IMR-90 (cell line): ENCODE measurements at regions not wholly inside any gene's neighbourhood (a gene's known extent, or its start where the extent isn't known, plus 50 kb on each side); places are given as distances from the start of the nearest gene placed in this dataset.

Experiments used
- ATAC-seq: fragments of 200-7000 bp; cut with Tn5 transposase; 2 replicates; pipeline ENCODE4 v1.9.1; 2020; ENCODE audit warnings: low read depth, mild to moderate bottlenecking, moderate library complexity
- BruUV-seq: library from RNA; stranded (reverse); fragments of 400-500 nt; replicated peaks from 2 replicates; lab custom pipeline; 2021; lab: Mats Ljungman, UMichigan
- CTCF ChIA-PET: fragments of 300-600 bp; formaldehyde crosslinking; extraction: SDS; loops from one replicate; lab custom pipeline; 2021; ENCODE audit warnings: antibody characterized with exemption; lab: Yijun Ruan, JAX
- POLR2A ChIA-PET: fragments of 300-600 bp; sonication (Branson Sonifier 250); formaldehyde crosslinking; loops from one replicate; lab custom pipeline; 2022; ENCODE audit warnings: antibody characterized with exemption; ENCODE audit not compliant: unreplicated experiment; lab: Charles Lee
- DNase-seq: peaks from one replicate; pipeline ENCODE4 v3.0.0; 2013
- H2AFZ ChIP-seq: replicated peaks from 2 replicates; pipeline ENCODE3; 2013; ENCODE audit warnings: low read length, mild to moderate bottlenecking; ENCODE audit not compliant: poor library complexity
- H2AK5ac ChIP-seq: 2 replicates; pipeline ENCODE4 v1.6.1; 2013; ENCODE audit warnings: low read depth, low read length, inconsistent platforms
- H2AK9ac ChIP-seq: replicated peaks from 2 replicates; pipeline ENCODE3; 2013; ENCODE audit warnings: mild to moderate bottlenecking, low read depth, low read length, moderate library complexity; ENCODE audit not compliant: poor library complexity
- H2BK120ac ChIP-seq: 2 replicates; pipeline ENCODE4 v1.6.1; 2013; ENCODE audit warnings: low read depth, low read length, inconsistent platforms
- H2BK15ac ChIP-seq: 3 replicates; pipeline ENCODE4 v1.6.1; 2013; ENCODE audit warnings: low read depth, low read length, inconsistent platforms
- H2BK20ac ChIP-seq: 2 replicates; pipeline ENCODE4 v1.6.1; 2013; ENCODE audit warnings: low read depth, mild to moderate bottlenecking, inconsistent platforms, low read length, moderate library complexity
- H2BK5ac ChIP-seq: 2 replicates; pipeline ENCODE4 v1.6.1; 2013; ENCODE audit warnings: mild to moderate bottlenecking, low read depth, low read length, inconsistent platforms; ENCODE audit not compliant: poor library complexity, severe bottlenecking
- H3K14ac ChIP-seq: replicated peaks from 2 replicates; pipeline ENCODE4 v1.6.1; 2013; ENCODE audit warnings: low read depth, low read length, inconsistent platforms
- H3K18ac ChIP-seq: 2 replicates; pipeline ENCODE4 v1.6.1; 2013; ENCODE audit warnings: low read depth, low read length, control low read depth
- H3K23ac ChIP-seq: 2 replicates; pipeline ENCODE4 v1.6.1; 2013; ENCODE audit warnings: low read depth, low read length, inconsistent platforms
- H3K27ac ChIP-seq: 2 replicates; pipeline ENCODE4 v1.5.1; 2013; ENCODE audit warnings: mild to moderate bottlenecking, control low read depth, low read length; ENCODE audit not compliant: insufficient read depth
- H3K27me3 ChIP-seq: 2 replicates; pipeline ENCODE4 v1.6.1; 2013; ENCODE audit warnings: low read length; ENCODE audit not compliant: control insufficient read depth, insufficient read depth
- H3K36me3 ChIP-seq: 2 replicates; pipeline ENCODE4 v1.6.1; 2013; ENCODE audit warnings: low read length, mixed read lengths; ENCODE audit not compliant: control insufficient read depth, insufficient read depth
- H3K4ac ChIP-seq: 2 replicates; pipeline ENCODE4 v1.6.1; 2013; ENCODE audit warnings: low read depth, low read length, inconsistent platforms
- H3K4me1 ChIP-seq: 2 replicates; pipeline ENCODE4 v1.6.1; 2013; ENCODE audit warnings: low read length, mixed read lengths; ENCODE audit not compliant: control insufficient read depth, insufficient read depth
- H3K4me2 ChIP-seq: 2 replicates; pipeline ENCODE4 v1.6.1; 2013; ENCODE audit warnings: low read depth, mild to moderate bottlenecking, control low read depth, low read length, moderate library complexity
- H3K4me3 ChIP-seq: 2 replicates; pipeline ENCODE4 v1.5.1; 2013; ENCODE audit warnings: low read depth, mild to moderate bottlenecking, control low read depth, low read length, moderate library complexity; ENCODE audit not compliant: insufficient read depth
- H3K56ac ChIP-seq: 2 replicates; pipeline ENCODE4 v1.6.1; 2013; ENCODE audit warnings: low read length, inconsistent platforms; ENCODE audit not compliant: insufficient read depth; ENCODE audit errors: extremely low read depth
- H3K79me1 ChIP-seq, 2 experiments: 2 replicates each; pipeline ENCODE4 v1.6.1; 2013; ENCODE audit warnings: low read length in 2 of 2, inconsistent platforms in 1 of 2, low read depth in 1 of 2
- H3K9ac ChIP-seq: 2 replicates; pipeline ENCODE4 v1.6.1; 2013; ENCODE audit warnings: low read depth, low read length, control low read depth
- H3K9me1 ChIP-seq: 2 replicates; pipeline ENCODE4 v1.6.1; 2013; ENCODE audit warnings: low read length, inconsistent platforms; ENCODE audit not compliant: insufficient read depth
- H3K9me3 ChIP-seq: 2 replicates; pipeline ENCODE4 v1.6.1; 2013; ENCODE audit warnings: low read length; ENCODE audit not compliant: control insufficient read depth, insufficient read depth
- H4K20me1 ChIP-seq: 2 replicates; pipeline ENCODE4 v1.6.1; 2013; ENCODE audit warnings: low read length, inconsistent platforms; ENCODE audit not compliant: insufficient read depth
- H4K5ac ChIP-seq: 2 replicates; pipeline ENCODE4 v1.6.1; 2013; ENCODE audit warnings: mild to moderate bottlenecking, low read depth, low read length, control low read depth
- H4K8ac ChIP-seq, 2 experiments: 2 replicates each; pipeline ENCODE4 v1.6.1; 2013; ENCODE audit warnings: low read depth in 2 of 2, low read length in 2 of 2, control low read depth in 1 of 2, inconsistent platforms in 1 of 2
- H4K91ac ChIP-seq: 2 replicates; pipeline ENCODE4 v1.6.1; 2013; ENCODE audit warnings: low read depth, low read length, inconsistent platforms; ENCODE audit not compliant: insufficient read depth
- BHLHE40 ChIP-seq: fragments of 150-350 bp; IDR thresholded peaks from 2 replicates; pipeline ENCODE4 v1.6.1; 2016; ENCODE audit warnings: mild to moderate bottlenecking, low read depth, low read length
- CEBPB ChIP-seq: IDR thresholded peaks from 2 replicates; pipeline ENCODE4 v1.6.1; 2012; ENCODE audit warnings: low read depth, low read length, improper control_type of control experiment
- CHD1 ChIP-seq: IDR thresholded peaks from 2 replicates; pipeline ENCODE4 v1.6.1; 2012; ENCODE audit warnings: low read depth, low read length, improper control_type of control experiment
- ELK1 ChIP-seq: fragments of 150-350 bp; IDR thresholded peaks from 2 replicates; pipeline ENCODE4 v1.6.1; 2016; ENCODE audit warnings: low read depth, mild to moderate bottlenecking, low read length, moderate library complexity, borderline replicate concordance
- FOS ChIP-seq: fragments of 150-350 bp; IDR thresholded peaks from 2 replicates; pipeline ENCODE4 v1.6.1; 2016; ENCODE audit warnings: low read depth, low read length
- MAFK ChIP-seq: IDR thresholded peaks from 2 replicates; pipeline ENCODE4 v1.6.1; 2012; ENCODE audit warnings: low read depth, low read length, improper control_type of control experiment
- MAZ ChIP-seq: IDR thresholded peaks from 2 replicates; pipeline ENCODE4 v1.6.1; 2012; ENCODE audit warnings: low read depth, mild to moderate bottlenecking, low read length, improper control_type of control experiment, moderate library complexity, borderline replicate concordance
- MXI1 ChIP-seq: IDR thresholded peaks from 2 replicates; pipeline ENCODE4 v1.6.1; 2012; ENCODE audit warnings: low read depth, mild to moderate bottlenecking, low read length, moderate library complexity, borderline replicate concordance
- NFE2L2 ChIP-seq: fragments of 150-350 bp; IDR thresholded peaks from 2 replicates; pipeline ENCODE4 v1.6.1; 2016; ENCODE audit warnings: low read depth, mild to moderate bottlenecking, low read length
- POLR2A ChIP-seq: IDR thresholded peaks from 2 replicates; pipeline ENCODE4 v1.6.1; 2012; ENCODE audit warnings: mild to moderate bottlenecking, low read depth, low read length
- RAD21 ChIP-seq: IDR thresholded peaks from 2 replicates; pipeline ENCODE4 v1.6.1; 2012; ENCODE audit warnings: low read length, improper control_type of control experiment
- RCOR1 ChIP-seq: IDR thresholded peaks from 2 replicates; pipeline ENCODE4 v1.6.1; 2012; ENCODE audit warnings: mild to moderate bottlenecking, low read length, improper control_type of control experiment; ENCODE audit not compliant: insufficient replicate concordance
- RFX5 ChIP-seq: IDR thresholded peaks from 2 replicates; pipeline ENCODE4 v1.8.0; 2012; ENCODE audit warnings: low read depth, mild to moderate bottlenecking, low read length, moderate library complexity
- SMC3 ChIP-seq: fragments of 150-350 bp; IDR thresholded peaks from 2 replicates; pipeline ENCODE4 v1.6.1; 2016; ENCODE audit warnings: low read depth, mild to moderate bottlenecking, antibody characterized with exemption, low read length, moderate library complexity
- USF2 ChIP-seq: fragments of 150-350 bp; IDR thresholded peaks from 2 replicates; pipeline ENCODE4 v1.6.1; 2017; ENCODE audit warnings: mild to moderate bottlenecking, antibody characterized with exemption, low read length, low read depth
- WGBS, 2 experiments: methylation state at CpG; one replicate each; pipeline versions ENCODE4 v1.1.5 to v1.1.7; 2013; ENCODE audit warnings: missing lambda C conversion rate in 2 of 2; ENCODE audit not compliant: insufficient read length in 1 of 2; ENCODE audit errors: extremely low coverage in 2 of 2; 5-methylcytosine and 5-hydroxymethylcytosine counted together
- dilution Hi-C: fragments of 300-500 bp; cut with HindIII; formaldehyde crosslinking; loops from one replicate; pipeline ENCODE4 v1.14.3; 2018; ENCODE audit warnings: low sequenced_read_pairs; ENCODE audit not compliant: unreplicated experiment
- in situ Hi-C: fragments of 300-500 bp; cut with MboI; formaldehyde crosslinking; loops from 3 replicates; pipeline ENCODE4 v1.14.3; 2019; ENCODE audit warnings: low sequenced_read_pairs, inconsistent platforms, mixed read lengths
- intact Hi-C: fragments of 100-400 bp; cut with micrococcal nuclease; formaldehyde crosslinking; loops from 2 replicates; pipeline ENCODE4 v1.10.0; 2022
- TF ChIP-seq, protein P1 (sequence below): conservative IDR thresholded peaks from 2 replicates; pipeline ENCODE4 v1.5.1; 2012; ENCODE audit warnings: mild to moderate bottlenecking, low read depth, low read length, improper control_type of control experiment

DNA sequence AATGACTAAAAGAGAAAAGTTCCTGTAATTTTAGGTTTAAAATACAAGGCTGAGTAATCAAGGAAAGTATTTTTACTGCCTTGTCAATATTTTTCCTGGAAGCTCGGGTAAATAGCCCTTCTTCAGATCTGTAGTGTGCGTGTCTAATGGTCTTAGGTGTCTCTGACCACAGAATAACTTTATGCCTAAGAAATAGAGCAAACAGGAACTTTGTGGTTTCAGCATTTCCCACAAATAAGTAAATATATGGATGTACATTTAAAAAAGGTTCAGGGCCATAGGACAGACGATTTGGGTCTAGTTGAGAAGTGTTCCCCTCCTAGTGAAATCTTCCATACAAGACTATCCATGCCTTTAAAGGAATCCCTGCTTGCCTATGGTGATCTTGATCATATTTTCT is 107.0 kb downstream of the ZC3H11B start:
- H3K36me3 ChIP-seq = no peaks in the 10 kb centered on the region
- no CpG with 5 or more reads among the region's 3 CpGs for WGBS, 2 experiments
- DNase-seq (no peak), ATAC-seq (no peak)
- no TSS peak for BruUV-seq
- H3K23ac ChIP-seq = no peak overlapping the region
- ChIA-PET CTCF (no interaction called here), POLR2A (no interaction called here)
- no peak overlapping the region for H2BK120ac ChIP-seq
- H3K9ac ChIP-seq = no peak overlapping the region
- no peak overlapping the region for H2BK20ac ChIP-seq
- no peak overlapping the region for H3K14ac ChIP-seq
- in situ Hi-C loops = no loop called here
- no peak overlapping the region for H3K4ac ChIP-seq
- no peak overlapping the region for H2BK15ac ChIP-seq
- no peak overlapping the region for H4K8ac ChIP-seq
- no peaks in the 10 kb centered on the region for H3K9me1 ChIP-seq
- no peak overlapping the region for H3K4me3 ChIP-seq
- H3K4me2 ChIP-seq = no peak overlapping the region
- no peak overlapping the region for H2BK5ac ChIP-seq
- H4K20me1 ChIP-seq = no peaks in the 10 kb centered on the region
- H3K27me3 ChIP-seq = no peaks in the 10 kb centered on the region; the same call in none of the 2 replicates
- no peak overlapping the region for H2AK9ac ChIP-seq
- intact Hi-C loops = no loop called here
- H3K4me1 ChIP-seq = no peaks in the 10 kb centered on the region
- H4K91ac ChIP-seq = no peak overlapping the region
- TF ChIP-seq BHLHE40 (no peak), RFX5 (no peak), RCOR1 (no peak), NFE2L2 (no peak), SMC3 (no peak), FOS (no peak), CEBPB (no peak), MXI1 (no peak), MAZ (no peak), POLR2A (no peak), CHD1 (no peak), RAD21 (no peak), ELK1 (no peak), MAFK (no peak), USF2 (no peak)
- TF ChIP-seq, protein P1, sequence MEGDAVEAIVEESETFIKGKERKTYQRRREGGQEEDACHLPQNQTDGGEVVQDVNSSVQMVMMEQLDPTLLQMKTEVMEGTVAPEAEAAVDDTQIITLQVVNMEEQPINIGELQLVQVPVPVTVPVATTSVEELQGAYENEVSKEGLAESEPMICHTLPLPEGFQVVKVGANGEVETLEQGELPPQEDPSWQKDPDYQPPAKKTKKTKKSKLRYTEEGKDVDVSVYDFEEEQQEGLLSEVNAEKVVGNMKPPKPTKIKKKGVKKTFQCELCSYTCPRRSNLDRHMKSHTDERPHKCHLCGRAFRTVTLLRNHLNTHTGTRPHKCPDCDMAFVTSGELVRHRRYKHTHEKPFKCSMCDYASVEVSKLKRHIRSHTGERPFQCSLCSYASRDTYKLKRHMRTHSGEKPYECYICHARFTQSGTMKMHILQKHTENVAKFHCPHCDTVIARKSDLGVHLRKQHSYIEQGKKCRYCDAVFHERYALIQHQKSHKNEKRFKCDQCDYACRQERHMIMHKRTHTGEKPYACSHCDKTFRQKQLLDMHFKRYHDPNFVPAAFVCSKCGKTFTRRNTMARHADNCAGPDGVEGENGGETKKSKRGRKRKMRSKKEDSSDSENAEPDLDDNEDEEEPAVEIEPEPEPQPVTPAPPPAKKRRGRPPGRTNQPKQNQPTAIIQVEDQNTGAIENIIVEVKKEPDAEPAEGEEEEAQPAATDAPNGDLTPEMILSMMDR = no peak
- H2AK5ac ChIP-seq = no peak overlapping the region
- H3K9me3 ChIP-seq = no peaks in the 10 kb centered on the region
- H3K27ac ChIP-seq = no peak overlapping the region
- no peak overlapping the region for H2AFZ ChIP-seq
- no peak overlapping the region for H3K18ac ChIP-seq
- H3K56ac ChIP-seq = no peak overlapping the region
- H4K5ac ChIP-seq = no peak overlapping the region
- dilution Hi-C loops = no loop called here
- H3K79me1 ChIP-seq = no peaks in the 10 kb centered on the region
